PC-9 (cell line): ENCODE measurements at regions not wholly inside any gene's neighbourhood (a gene's known extent, or its start where the extent isn't known, plus 50 kb on each side); places are given as distances from the start of the nearest gene placed in this dataset.
A peak's percentile ranks its signal among the peaks of the same experiment; 100 is the strongest.

Experiments
- BruUV-seq: library from RNA; stranded (reverse); fragments of 400-500 nt; replicated peaks from 2 replicates; lab custom pipeline; 2021; lab: Mats Ljungman, UMichigan
- CTCF ChIA-PET: fragments of 300-600 bp; sonication (Branson Sonifier 250); formaldehyde crosslinking; loops from one replicate; lab custom pipeline; 2022; ENCODE audit warnings: antibody characterized with exemption; lab: Charles Lee
- POLR2A ChIA-PET: fragments of 300-600 bp; sonication (Branson Sonifier 250); formaldehyde crosslinking; loops from one replicate; lab custom pipeline; 2022; ENCODE audit warnings: antibody characterized with exemption; ENCODE audit not compliant: unreplicated experiment; lab: Charles Lee
- DNase-seq, 2 experiments: peaks; one replicate each; pipeline versions ENCODE4 v3.0.0 to v3.0.0-alpha.2; 2015 to 2022; ENCODE audit warnings: mixed read lengths in 1 of 2
- H2AFZ ChIP-seq: fragments of 200-600 bp; sonication (generic); 2 replicates; pipeline ENCODE4 v1.8.1; 2017; ENCODE audit warnings: antibody characterized with exemption
- H3F3A ChIP-seq: fragments of 200-600 bp; sonication (generic); 2 replicates; pipeline ENCODE4 v1.8.1; 2017; ENCODE audit warnings: antibody characterized with exemption, mild to moderate bottlenecking, low read depth; ENCODE audit not compliant: insufficient read depth
- H3K27ac ChIP-seq: fragments of 200-600 bp; sonication (generic); 2 replicates; pipeline ENCODE4 v1.6.1; 2016; ENCODE audit warnings: mixed run types
- H3K27me3 ChIP-seq: fragments of 200-600 bp; sonication (generic); 2 replicates; pipeline ENCODE4 v1.6.1; 2016; ENCODE audit warnings: low read depth, mixed run types; ENCODE audit not compliant: insufficient read depth
- H3K36me3 ChIP-seq: fragments of 200-600 bp; sonication (generic); 2 replicates; pipeline ENCODE4 v1.6.1; 2016; ENCODE audit warnings: low read depth, mixed run types
- H3K4me1 ChIP-seq: fragments of 200-600 bp; sonication (generic); replicated peaks from 2 replicates; pipeline ENCODE4 v1.6.1; 2016; ENCODE audit warnings: mixed run types; ENCODE audit not compliant: insufficient read depth
- H3K4me2 ChIP-seq: fragments of 200-600 bp; sonication (generic); 2 replicates; pipeline ENCODE4 v1.6.1; 2017; ENCODE audit warnings: mixed run types
- H3K4me3 ChIP-seq: fragments of 200-600 bp; sonication (generic); 2 replicates; pipeline ENCODE4 v1.6.1; 2016; ENCODE audit warnings: mixed run types
- H3K79me2 ChIP-seq: fragments of 200-600 bp; sonication (generic); 2 replicates; pipeline ENCODE4 v1.6.1; 2017; ENCODE audit warnings: low read depth, mixed run types
- H3K9me2 ChIP-seq: fragments of 200-600 bp; sonication (generic); 2 replicates; pipeline ENCODE4 v1.8.1; 2017; ENCODE audit warnings: mild to moderate bottlenecking; ENCODE audit not compliant: insufficient read depth
- H3K9me3 ChIP-seq: fragments of 200-600 bp; sonication (generic); 2 replicates; pipeline ENCODE4 v1.8.1; 2016; ENCODE audit warnings: low read depth; ENCODE audit not compliant: insufficient read depth
- H4K20me1 ChIP-seq: fragments of 200-600 bp; sonication (generic); 2 replicates; pipeline ENCODE4 v1.8.1; 2017; ENCODE audit not compliant: insufficient read depth
- EZH2 ChIP-seq: fragments of 200-600 bp; sonication (generic); IDR thresholded peaks from 2 replicates; pipeline ENCODE4 v1.8.0; 2017; ENCODE audit warnings: antibody characterized with exemption, low read depth
- intact Hi-C: fragments of 100-400 bp; cut with micrococcal nuclease; formaldehyde crosslinking; loops from one replicate; pipeline ENCODE4 v1.10.0; 2022; ENCODE audit not compliant: unreplicated experiment
- TF ChIP-seq, protein P1 (sequence below): fragments of 200-600 bp; sonication (generic); conservative IDR thresholded peaks from 2 replicates; pipeline ENCODE4 v1.6.1; 2017; ENCODE audit warnings: mixed run types, antibody characterized with exemption, mild to moderate bottlenecking, moderate library complexity

DNA sequence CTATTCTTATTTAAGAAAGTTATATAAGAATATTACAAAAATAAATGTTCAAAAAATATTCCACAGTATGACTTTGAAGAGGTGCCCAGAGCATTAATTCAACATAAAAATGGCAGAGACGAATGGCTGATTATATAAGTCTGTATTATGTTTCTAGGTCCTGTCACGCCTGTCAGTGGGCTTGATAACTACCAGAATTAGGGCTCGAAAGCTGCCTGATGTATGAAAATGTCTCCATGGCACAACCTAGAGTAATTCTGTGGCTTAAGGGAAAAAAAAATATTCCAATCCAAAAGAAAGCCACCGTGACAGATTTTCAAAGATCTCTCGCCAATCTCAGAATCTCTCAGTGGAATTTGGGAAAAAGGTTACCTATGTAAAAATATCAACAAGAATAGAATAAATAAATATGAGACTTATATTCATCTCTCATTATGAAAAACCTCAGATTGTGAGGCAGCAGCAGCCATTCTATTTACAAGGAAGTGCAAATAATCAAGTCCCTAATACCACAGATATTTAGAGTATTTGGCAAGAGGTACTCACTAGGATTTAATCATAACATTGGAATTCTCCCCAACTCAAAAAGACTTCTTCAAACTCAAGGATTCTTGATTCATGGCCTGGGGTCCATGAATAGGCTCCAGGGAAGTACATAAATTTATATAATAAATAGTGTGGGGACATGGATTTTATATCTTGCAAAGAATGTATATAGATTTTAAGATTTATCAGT is 489.1 kb upstream of the INTU start:
- no peaks in the 10 kb centered on the region for H3K79me2 ChIP-seq
- no peaks in the 10 kb centered on the region for H3K9me3 ChIP-seq
- H4K20me1 ChIP-seq = no peaks in the 10 kb centered on the region
- H3K36me3 ChIP-seq = no peaks in the 10 kb centered on the region
- ChIA-PET POLR2A (no interaction called here), CTCF (no interaction called here)
- no peaks in the 10 kb centered on the region for H3K27me3 ChIP-seq
- BruUV-seq = no TSS peak
- no peaks in the 10 kb centered on the region for H3F3A ChIP-seq
- peak; percentile 3 to 46 for DNase-seq
- H3K9me2 ChIP-seq = no peaks in the 10 kb centered on the region
- H3K4me3 ChIP-seq = no peak overlapping the region
- no peak overlapping the region for H2AFZ ChIP-seq
- intact Hi-C loops = loop anchor here (5.0 kb wide), 1 partner anchor 291 kb away; no protein-coding TSS in a partner anchor
- H3K4me2 ChIP-seq = no peak overlapping the region
- H3K27ac ChIP-seq = no peak overlapping the region
- no peaks in the 10 kb centered on the region for H3K4me1 ChIP-seq
- no peak for TF ChIP-seq EZH2
- TF ChIP-seq, protein P1, sequence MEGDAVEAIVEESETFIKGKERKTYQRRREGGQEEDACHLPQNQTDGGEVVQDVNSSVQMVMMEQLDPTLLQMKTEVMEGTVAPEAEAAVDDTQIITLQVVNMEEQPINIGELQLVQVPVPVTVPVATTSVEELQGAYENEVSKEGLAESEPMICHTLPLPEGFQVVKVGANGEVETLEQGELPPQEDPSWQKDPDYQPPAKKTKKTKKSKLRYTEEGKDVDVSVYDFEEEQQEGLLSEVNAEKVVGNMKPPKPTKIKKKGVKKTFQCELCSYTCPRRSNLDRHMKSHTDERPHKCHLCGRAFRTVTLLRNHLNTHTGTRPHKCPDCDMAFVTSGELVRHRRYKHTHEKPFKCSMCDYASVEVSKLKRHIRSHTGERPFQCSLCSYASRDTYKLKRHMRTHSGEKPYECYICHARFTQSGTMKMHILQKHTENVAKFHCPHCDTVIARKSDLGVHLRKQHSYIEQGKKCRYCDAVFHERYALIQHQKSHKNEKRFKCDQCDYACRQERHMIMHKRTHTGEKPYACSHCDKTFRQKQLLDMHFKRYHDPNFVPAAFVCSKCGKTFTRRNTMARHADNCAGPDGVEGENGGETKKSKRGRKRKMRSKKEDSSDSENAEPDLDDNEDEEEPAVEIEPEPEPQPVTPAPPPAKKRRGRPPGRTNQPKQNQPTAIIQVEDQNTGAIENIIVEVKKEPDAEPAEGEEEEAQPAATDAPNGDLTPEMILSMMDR = no peak

DNA sequence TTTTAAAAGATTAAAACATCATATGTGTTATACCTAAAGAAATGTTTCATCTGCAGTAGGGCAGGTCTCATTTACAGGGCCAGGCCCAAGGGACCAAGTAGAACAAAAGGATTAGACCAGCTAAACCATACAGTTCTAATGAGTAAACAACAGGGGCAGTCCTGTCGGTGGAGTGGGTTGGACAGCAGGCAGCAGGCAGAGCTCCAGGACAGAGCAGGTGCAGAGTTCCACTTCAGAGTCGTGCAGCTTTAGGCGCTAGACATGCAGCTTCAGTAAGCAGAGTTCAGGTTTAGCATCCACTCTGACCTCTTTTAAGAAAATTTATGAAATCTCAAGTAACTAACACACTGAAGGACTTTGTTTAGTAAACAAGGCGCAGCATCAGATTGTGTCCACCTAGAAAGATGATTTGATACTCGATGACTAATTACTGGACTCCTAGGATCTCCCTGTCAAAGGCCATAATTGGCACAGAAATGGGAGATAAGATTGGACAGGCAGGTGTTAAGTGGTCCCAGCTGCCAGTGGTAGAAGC is 487.7 kb upstream of the INTU start:
- Histone ChIP-seq H3K4me2 (no peak overlapping the region), H3K27ac (no peak overlapping the region), H4K20me1 (no peaks in the 10 kb centered on the region), H3K9me2 (no peaks in the 10 kb centered on the region), H3F3A (no peaks in the 10 kb centered on the region), H3K4me1 (no peaks in the 10 kb centered on the region), H3K4me3 (no peak overlapping the region), H3K9me3 (no peaks in the 10 kb centered on the region), H3K27me3 (no peaks in the 10 kb centered on the region), H3K36me3 (no peaks in the 10 kb centered on the region), H3K79me2 (no peaks in the 10 kb centered on the region), H2AFZ (no peak overlapping the region)
- no TSS peak for BruUV-seq
- ChIA-PET CTCF (no interaction called here), POLR2A (interaction anchor here (0.7 kb wide), 1 partner anchor 706 kb away, joined by 3 read pairs; no protein-coding TSS in a partner anchor)
- DNase-seq = no peak
- no peak for TF ChIP-seq EZH2
- TF ChIP-seq, protein P1 = no peak
- intact Hi-C loops = no loop called here

DNA sequence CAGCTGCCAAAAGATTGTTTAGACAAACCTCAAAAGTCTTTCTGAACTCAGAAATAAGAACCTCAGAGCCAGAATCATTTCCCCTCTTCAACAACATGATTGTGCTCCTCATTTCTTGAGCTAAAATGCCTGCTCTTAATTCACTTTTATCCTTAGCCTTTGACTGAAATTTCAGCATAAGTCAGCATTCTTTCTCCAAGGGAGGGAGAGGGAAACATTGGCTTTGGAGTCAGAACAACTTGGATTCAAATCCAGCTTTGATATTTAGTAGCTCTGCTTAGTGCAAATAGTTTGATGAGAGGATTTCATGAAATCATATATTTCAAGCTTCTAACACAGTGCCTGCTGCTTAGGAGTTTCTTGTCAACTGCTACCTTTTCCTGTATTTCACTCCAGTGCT is 484.6 kb upstream of the INTU start:
- CTCF ChIA-PET = interaction anchor here (0.6 kb wide), 1 partner anchor 1835 kb away, joined by 3 read pairs; no protein-coding TSS in a partner anchor
- Histone ChIP-seq H4K20me1 (no peaks in the 10 kb centered on the region), H3K27ac (no peak overlapping the region), H3K36me3 (no peaks in the 10 kb centered on the region), H3K4me3 (no peak overlapping the region), H3K9me2 (no peaks in the 10 kb centered on the region), H3K27me3 (no peaks in the 10 kb centered on the region), H3K4me2 (no peak overlapping the region), H3K4me1 (no peaks in the 10 kb centered on the region), H3K9me3 (no peaks in the 10 kb centered on the region), H3F3A (no peaks in the 10 kb centered on the region), H3K79me2 (no peaks in the 10 kb centered on the region), H2AFZ (no peak overlapping the region)
- DNase-seq = no peak
- intact Hi-C loops = no loop called here
- BruUV-seq = no TSS peak
- POLR2A ChIA-PET = no interaction called here
- TF ChIP-seq, protein P1 = no peak
- no peak for TF ChIP-seq EZH2
